ENCODE measurements at regions not wholly inside any gene's neighbourhood (a gene's known extent, or its start where the extent isn't known, plus 50 kb on each side); places are given as distances from the start of the nearest gene placed in this dataset.

DNA sequence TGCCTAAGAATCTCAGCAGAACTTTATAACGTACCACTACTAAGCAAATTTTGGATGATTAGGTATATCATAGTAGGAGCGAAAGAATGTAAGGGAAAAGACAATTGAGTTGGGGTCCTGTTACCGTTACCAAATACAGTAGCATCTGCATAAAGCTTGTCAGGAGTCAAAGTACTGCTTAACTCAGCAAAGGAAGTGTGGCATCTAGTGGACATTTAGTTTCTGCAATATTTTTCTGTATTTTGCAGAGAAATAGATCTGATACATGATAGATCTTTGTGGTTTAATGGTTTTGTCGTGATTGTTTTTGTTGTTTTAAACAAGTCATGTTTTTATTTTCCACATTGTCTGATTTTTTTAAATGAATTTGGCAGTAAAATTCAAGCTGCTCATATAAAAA, 81.0 kb upstream of the SMARCAD1 start:
- H3K27me3 ChIP-seq (ENCODE audit: insufficient read depth, low read length, poor library complexity, severe bottlenecking) = no peaks in the 10 kb centered on the region
- H3K4me1 ChIP-seq (ENCODE audit: insufficient read depth, low read length, poor library complexity, severe bottlenecking) = no peaks in the 10 kb centered on the region
- no peak overlapping the region for H3K9ac ChIP-seq (ENCODE audit: low read depth, low read length, poor library complexity, severe bottlenecking)
- H3K9me2 ChIP-seq (replicated peaks; ENCODE audit: low read depth, low read length) = no peaks in the 10 kb centered on the region
- no peak overlapping the region for H3K4me3 ChIP-seq (ENCODE audit: low read length, poor library complexity, severe bottlenecking)
- no peaks in the 10 kb centered on the region for H3F3A ChIP-seq (ENCODE audit: low read depth)
- H3K4me2 ChIP-seq (ENCODE audit: low read depth, low read length, poor library complexity, severe bottlenecking) = no peak overlapping the region
- no peak overlapping the region for H2AFZ ChIP-seq (ENCODE audit: low read length)
- no peaks in the 10 kb centered on the region for H3K36me3 ChIP-seq (ENCODE audit: insufficient read depth, low read length)
- no peaks in the 10 kb centered on the region for H4K20me1 ChIP-seq (ENCODE audit: insufficient read depth, low read length, poor library complexity, severe bottlenecking)
- TF ChIP-seq, protein P1, sequence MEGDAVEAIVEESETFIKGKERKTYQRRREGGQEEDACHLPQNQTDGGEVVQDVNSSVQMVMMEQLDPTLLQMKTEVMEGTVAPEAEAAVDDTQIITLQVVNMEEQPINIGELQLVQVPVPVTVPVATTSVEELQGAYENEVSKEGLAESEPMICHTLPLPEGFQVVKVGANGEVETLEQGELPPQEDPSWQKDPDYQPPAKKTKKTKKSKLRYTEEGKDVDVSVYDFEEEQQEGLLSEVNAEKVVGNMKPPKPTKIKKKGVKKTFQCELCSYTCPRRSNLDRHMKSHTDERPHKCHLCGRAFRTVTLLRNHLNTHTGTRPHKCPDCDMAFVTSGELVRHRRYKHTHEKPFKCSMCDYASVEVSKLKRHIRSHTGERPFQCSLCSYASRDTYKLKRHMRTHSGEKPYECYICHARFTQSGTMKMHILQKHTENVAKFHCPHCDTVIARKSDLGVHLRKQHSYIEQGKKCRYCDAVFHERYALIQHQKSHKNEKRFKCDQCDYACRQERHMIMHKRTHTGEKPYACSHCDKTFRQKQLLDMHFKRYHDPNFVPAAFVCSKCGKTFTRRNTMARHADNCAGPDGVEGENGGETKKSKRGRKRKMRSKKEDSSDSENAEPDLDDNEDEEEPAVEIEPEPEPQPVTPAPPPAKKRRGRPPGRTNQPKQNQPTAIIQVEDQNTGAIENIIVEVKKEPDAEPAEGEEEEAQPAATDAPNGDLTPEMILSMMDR (conservative IDR thresholded peaks at IDR 0.05; ENCODE audit: low read length) = peak; percentile 68
- no peak for TF ChIP-seq EZH2phosphoT487 (IDR thresholded peaks at IDR 0.05; ENCODE audit: borderline replicate concordance)
- H3K79me2 ChIP-seq (ENCODE audit: insufficient read depth, low read length) = no peaks in the 10 kb centered on the region
- H3K9me3 ChIP-seq (ENCODE audit: insufficient read depth, low read depth, low read length) = no peaks in the 10 kb centered on the region

DNA sequence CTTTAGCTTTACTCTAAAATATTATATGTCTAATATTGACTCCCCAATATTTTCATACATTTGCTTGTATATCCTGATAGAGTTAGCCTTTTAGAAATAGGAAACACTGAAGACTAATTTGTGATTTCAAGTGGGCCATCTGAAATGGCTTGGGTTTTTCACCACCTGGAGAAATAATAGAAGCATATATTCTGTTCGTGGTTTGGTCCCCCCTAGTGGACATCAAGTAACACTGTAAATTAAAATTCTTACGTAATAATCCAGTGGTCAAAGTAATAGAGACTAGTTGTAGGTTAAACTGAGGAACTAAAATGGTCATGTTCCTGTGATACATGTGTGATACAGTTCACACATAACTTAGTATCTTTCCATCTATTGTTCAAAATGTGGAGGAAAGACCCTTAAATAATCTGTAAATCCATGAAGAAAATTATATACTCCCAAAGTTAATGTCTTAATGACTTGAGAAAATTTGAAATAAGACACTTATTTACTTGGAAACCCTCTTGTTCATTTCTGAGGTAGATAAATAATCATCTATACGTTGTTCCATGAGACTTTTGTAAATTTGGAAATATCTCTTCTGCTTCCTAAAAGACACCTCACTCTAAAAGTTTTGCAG, 79.8 kb upstream of the SMARCAD1 start:
- Histone ChIP-seq H3K36me3 (ENCODE audit: insufficient read depth, low read length) (no peaks in the 10 kb centered on the region), H3K9me2 (replicated peaks; ENCODE audit: low read depth, low read length) (no peaks in the 10 kb centered on the region), H3K4me1 (ENCODE audit: insufficient read depth, low read length, poor library complexity, severe bottlenecking) (no peaks in the 10 kb centered on the region), H3K4me2 (ENCODE audit: low read depth, low read length, poor library complexity, severe bottlenecking) (no peak overlapping the region), H3K9ac (ENCODE audit: low read depth, low read length, poor library complexity, severe bottlenecking) (no peak overlapping the region), H2AFZ (ENCODE audit: low read length) (no peak overlapping the region), H3K27me3 (ENCODE audit: insufficient read depth, low read length, poor library complexity, severe bottlenecking) (no peaks in the 10 kb centered on the region), H4K20me1 (ENCODE audit: insufficient read depth, low read length, poor library complexity, severe bottlenecking) (no peaks in the 10 kb centered on the region), H3K9me3 (ENCODE audit: insufficient read depth, low read depth, low read length) (no peaks in the 10 kb centered on the region), H3F3A (ENCODE audit: low read depth) (no peaks in the 10 kb centered on the region), H3K4me3 (ENCODE audit: low read length, poor library complexity, severe bottlenecking) (no peak overlapping the region), H3K79me2 (ENCODE audit: insufficient read depth, low read length) (no peaks in the 10 kb centered on the region)
- TF ChIP-seq, protein P1 (conservative IDR thresholded peaks at IDR 0.05; ENCODE audit: low read length) = peak; percentile 85
- no peak for TF ChIP-seq EZH2phosphoT487 (IDR thresholded peaks at IDR 0.05; ENCODE audit: borderline replicate concordance)

DNA sequence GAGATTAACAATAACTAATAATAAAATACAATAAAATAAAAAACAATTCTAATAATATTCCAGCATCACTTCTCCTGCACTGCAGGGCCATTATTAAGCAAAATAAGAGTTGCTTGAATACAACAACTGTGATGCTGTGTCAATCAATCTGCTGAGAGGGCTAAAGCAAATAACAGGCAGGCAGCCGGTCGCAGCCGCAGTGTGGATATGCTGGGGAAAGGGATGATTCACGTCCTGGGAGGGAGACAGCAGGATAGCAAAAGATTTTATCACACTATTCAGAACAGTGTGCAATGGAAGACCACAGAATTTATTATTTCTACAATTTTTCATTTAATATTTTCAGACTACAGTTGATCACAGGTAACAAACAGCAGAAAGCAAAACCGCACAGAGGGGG, 76.5 kb upstream of the SMARCAD1 start:
- no peaks in the 10 kb centered on the region for H3K79me2 ChIP-seq (ENCODE audit: insufficient read depth, low read length)
- no peak overlapping the region for H3K4me3 ChIP-seq (ENCODE audit: low read length, poor library complexity, severe bottlenecking)
- no peak overlapping the region for H2AFZ ChIP-seq (ENCODE audit: low read length)
- H3K9me2 ChIP-seq (replicated peaks; ENCODE audit: low read depth, low read length) = no peaks in the 10 kb centered on the region
- H3K9me3 ChIP-seq (ENCODE audit: insufficient read depth, low read depth, low read length) = no peaks in the 10 kb centered on the region
- H3K27me3 ChIP-seq (ENCODE audit: insufficient read depth, low read length, poor library complexity, severe bottlenecking) = no peaks in the 10 kb centered on the region
- no peaks in the 10 kb centered on the region for H3F3A ChIP-seq (ENCODE audit: low read depth)
- no peaks in the 10 kb centered on the region for H3K4me1 ChIP-seq (ENCODE audit: insufficient read depth, low read length, poor library complexity, severe bottlenecking)
- H4K20me1 ChIP-seq (ENCODE audit: insufficient read depth, low read length, poor library complexity, severe bottlenecking) = no peaks in the 10 kb centered on the region
- no peak for TF ChIP-seq EZH2phosphoT487 (IDR thresholded peaks at IDR 0.05; ENCODE audit: borderline replicate concordance)
- TF ChIP-seq, protein P1 (conservative IDR thresholded peaks at IDR 0.05; ENCODE audit: low read length) = no peak
- no peak overlapping the region for H3K4me2 ChIP-seq (ENCODE audit: low read depth, low read length, poor library complexity, severe bottlenecking)
- no peak overlapping the region for H3K9ac ChIP-seq (ENCODE audit: low read depth, low read length, poor library complexity, severe bottlenecking)
- no peaks in the 10 kb centered on the region for H3K36me3 ChIP-seq (ENCODE audit: insufficient read depth, low read length)

Data from Loucy (cell line).